IMR-90 (cell line): ENCODE measurements at regions not wholly inside any gene's neighbourhood (a gene's known extent, or its start where the extent isn't known, plus 50 kb on each side); places are given as distances from the start of the nearest gene placed in this dataset.

ENCODE experiments used
- ATAC-seq: fragments of 200-7000 bp; cut with Tn5 transposase; 2 replicates; pipeline ENCODE4 v1.9.1; 2020; ENCODE audit warnings: low read depth, mild to moderate bottlenecking, moderate library complexity
- BruUV-seq: library from RNA; stranded (reverse); fragments of 400-500 nt; replicated peaks from 2 replicates; lab custom pipeline; 2021; lab: Mats Ljungman, UMichigan
- CTCF ChIA-PET: fragments of 300-600 bp; formaldehyde crosslinking; extraction: SDS; loops from one replicate; lab custom pipeline; 2021; ENCODE audit warnings: antibody characterized with exemption; lab: Yijun Ruan, JAX
- POLR2A ChIA-PET: fragments of 300-600 bp; sonication (Branson Sonifier 250); formaldehyde crosslinking; loops from one replicate; lab custom pipeline; 2022; ENCODE audit warnings: antibody characterized with exemption; ENCODE audit not compliant: unreplicated experiment; lab: Charles Lee
- DNase-seq: peaks from one replicate; pipeline ENCODE4 v3.0.0; 2013
- H2AFZ ChIP-seq: replicated peaks from 2 replicates; pipeline ENCODE3; 2013; ENCODE audit warnings: low read length, mild to moderate bottlenecking; ENCODE audit not compliant: poor library complexity
- H2AK5ac ChIP-seq: 2 replicates; pipeline ENCODE4 v1.6.1; 2013; ENCODE audit warnings: low read depth, low read length, inconsistent platforms
- H2AK9ac ChIP-seq: replicated peaks from 2 replicates; pipeline ENCODE3; 2013; ENCODE audit warnings: mild to moderate bottlenecking, low read depth, low read length, moderate library complexity; ENCODE audit not compliant: poor library complexity
- H2BK120ac ChIP-seq: 2 replicates; pipeline ENCODE4 v1.6.1; 2013; ENCODE audit warnings: low read depth, low read length, inconsistent platforms
- H2BK15ac ChIP-seq: 3 replicates; pipeline ENCODE4 v1.6.1; 2013; ENCODE audit warnings: low read depth, low read length, inconsistent platforms
- H2BK20ac ChIP-seq: 2 replicates; pipeline ENCODE4 v1.6.1; 2013; ENCODE audit warnings: low read depth, mild to moderate bottlenecking, inconsistent platforms, low read length, moderate library complexity
- H2BK5ac ChIP-seq: 2 replicates; pipeline ENCODE4 v1.6.1; 2013; ENCODE audit warnings: mild to moderate bottlenecking, low read depth, low read length, inconsistent platforms; ENCODE audit not compliant: poor library complexity, severe bottlenecking
- H3K14ac ChIP-seq: replicated peaks from 2 replicates; pipeline ENCODE4 v1.6.1; 2013; ENCODE audit warnings: low read depth, low read length, inconsistent platforms
- H3K18ac ChIP-seq: 2 replicates; pipeline ENCODE4 v1.6.1; 2013; ENCODE audit warnings: low read depth, low read length, control low read depth
- H3K23ac ChIP-seq: 2 replicates; pipeline ENCODE4 v1.6.1; 2013; ENCODE audit warnings: low read depth, low read length, inconsistent platforms
- H3K27ac ChIP-seq: 2 replicates; pipeline ENCODE4 v1.5.1; 2013; ENCODE audit warnings: mild to moderate bottlenecking, control low read depth, low read length; ENCODE audit not compliant: insufficient read depth
- H3K27me3 ChIP-seq: 2 replicates; pipeline ENCODE4 v1.6.1; 2013; ENCODE audit warnings: low read length; ENCODE audit not compliant: control insufficient read depth, insufficient read depth
- H3K36me3 ChIP-seq: 2 replicates; pipeline ENCODE4 v1.6.1; 2013; ENCODE audit warnings: low read length, mixed read lengths; ENCODE audit not compliant: control insufficient read depth, insufficient read depth
- H3K4ac ChIP-seq: 2 replicates; pipeline ENCODE4 v1.6.1; 2013; ENCODE audit warnings: low read depth, low read length, inconsistent platforms
- H3K4me1 ChIP-seq: 2 replicates; pipeline ENCODE4 v1.6.1; 2013; ENCODE audit warnings: low read length, mixed read lengths; ENCODE audit not compliant: control insufficient read depth, insufficient read depth
- H3K4me2 ChIP-seq: 2 replicates; pipeline ENCODE4 v1.6.1; 2013; ENCODE audit warnings: low read depth, mild to moderate bottlenecking, control low read depth, low read length, moderate library complexity
- H3K4me3 ChIP-seq: 2 replicates; pipeline ENCODE4 v1.5.1; 2013; ENCODE audit warnings: low read depth, mild to moderate bottlenecking, control low read depth, low read length, moderate library complexity; ENCODE audit not compliant: insufficient read depth
- H3K56ac ChIP-seq: 2 replicates; pipeline ENCODE4 v1.6.1; 2013; ENCODE audit warnings: low read length, inconsistent platforms; ENCODE audit not compliant: insufficient read depth; ENCODE audit errors: extremely low read depth
- H3K79me1 ChIP-seq, 2 experiments: 2 replicates each; pipeline ENCODE4 v1.6.1; 2013; ENCODE audit warnings: low read length in 2 of 2, inconsistent platforms in 1 of 2, low read depth in 1 of 2
- H3K9ac ChIP-seq: 2 replicates; pipeline ENCODE4 v1.6.1; 2013; ENCODE audit warnings: low read depth, low read length, control low read depth
- H3K9me1 ChIP-seq: 2 replicates; pipeline ENCODE4 v1.6.1; 2013; ENCODE audit warnings: low read length, inconsistent platforms; ENCODE audit not compliant: insufficient read depth
- H3K9me3 ChIP-seq: 2 replicates; pipeline ENCODE4 v1.6.1; 2013; ENCODE audit warnings: low read length; ENCODE audit not compliant: control insufficient read depth, insufficient read depth
- H4K20me1 ChIP-seq: 2 replicates; pipeline ENCODE4 v1.6.1; 2013; ENCODE audit warnings: low read length, inconsistent platforms; ENCODE audit not compliant: insufficient read depth
- H4K5ac ChIP-seq: 2 replicates; pipeline ENCODE4 v1.6.1; 2013; ENCODE audit warnings: mild to moderate bottlenecking, low read depth, low read length, control low read depth
- H4K8ac ChIP-seq, 2 experiments: 2 replicates each; pipeline ENCODE4 v1.6.1; 2013; ENCODE audit warnings: low read depth in 2 of 2, low read length in 2 of 2, control low read depth in 1 of 2, inconsistent platforms in 1 of 2
- H4K91ac ChIP-seq: 2 replicates; pipeline ENCODE4 v1.6.1; 2013; ENCODE audit warnings: low read depth, low read length, inconsistent platforms; ENCODE audit not compliant: insufficient read depth
- BHLHE40 ChIP-seq: fragments of 150-350 bp; IDR thresholded peaks from 2 replicates; pipeline ENCODE4 v1.6.1; 2016; ENCODE audit warnings: mild to moderate bottlenecking, low read depth, low read length
- WGBS, 2 experiments: methylation state at CpG; one replicate each; pipeline versions ENCODE4 v1.1.5 to v1.1.7; 2013; ENCODE audit warnings: missing lambda C conversion rate in 2 of 2; ENCODE audit not compliant: insufficient read length in 1 of 2; ENCODE audit errors: extremely low coverage in 2 of 2; 5-methylcytosine and 5-hydroxymethylcytosine counted together
- dilution Hi-C: fragments of 300-500 bp; cut with HindIII; formaldehyde crosslinking; loops from one replicate; pipeline ENCODE4 v1.14.3; 2018; ENCODE audit warnings: low sequenced_read_pairs; ENCODE audit not compliant: unreplicated experiment
- in situ Hi-C: fragments of 300-500 bp; cut with MboI; formaldehyde crosslinking; loops from 3 replicates; pipeline ENCODE4 v1.14.3; 2019; ENCODE audit warnings: low sequenced_read_pairs, inconsistent platforms, mixed read lengths
- intact Hi-C: fragments of 100-400 bp; cut with micrococcal nuclease; formaldehyde crosslinking; loops from 2 replicates; pipeline ENCODE4 v1.10.0; 2022

DNA sequence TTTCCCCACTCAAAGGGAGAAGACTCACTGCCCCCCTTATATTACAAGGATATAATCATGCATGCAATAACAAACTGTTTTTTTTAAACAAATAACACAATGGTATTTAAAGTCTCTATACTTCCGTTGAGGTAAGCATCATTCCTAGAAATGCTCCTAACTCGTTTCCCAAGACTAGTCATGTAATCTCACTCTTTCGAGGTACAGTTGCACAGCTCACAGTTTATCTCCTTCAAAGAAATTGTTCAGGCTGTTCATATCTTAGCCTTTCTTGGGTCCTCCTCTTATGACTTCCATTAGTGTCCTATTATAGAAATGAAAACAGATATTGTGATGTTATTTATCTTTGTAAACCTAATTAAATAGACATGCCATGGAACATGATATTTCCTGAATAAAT is 705.0 kb downstream of the KCNT2 start:
- ChIA-PET POLR2A (no interaction called here), CTCF (interaction anchor here (0.5 kb wide), 2 partner anchors 52 to 187 kb away, joined by 3 read pairs; no protein-coding TSS in a partner anchor)
- Histone ChIP-seq H3K9me1 (no peaks in the 10 kb centered on the region), H2BK15ac (no peak overlapping the region), H3K4ac (no peak overlapping the region), H3K9ac (no peak overlapping the region), H3K79me1 (no peaks in the 10 kb centered on the region), H4K20me1 (no peaks in the 10 kb centered on the region), H3K23ac (no peak overlapping the region), H3K4me2 (no peak overlapping the region), H3K27me3 (no peaks in the 10 kb centered on the region), H3K36me3 (no peaks in the 10 kb centered on the region), H3K4me3 (no peak overlapping the region), H3K9me3 (no peaks in the 10 kb centered on the region), H4K91ac (no peak overlapping the region), H4K8ac (no peak overlapping the region), H3K18ac (no peak overlapping the region), H2BK5ac (no peak overlapping the region), H3K14ac (no peak overlapping the region), H4K5ac (no peak overlapping the region), H2AK5ac (no peak overlapping the region), H3K56ac (no peak overlapping the region), H3K4me1 (no peaks in the 10 kb centered on the region), H2AK9ac (no peak overlapping the region), H2AFZ (no peak overlapping the region), H2BK20ac (no peak overlapping the region), H3K27ac (no peak overlapping the region), H2BK120ac (no peak overlapping the region)
- ATAC-seq (no peak), DNase-seq (no peak)
- dilution Hi-C loops = no loop called here
- in situ Hi-C loops = no loop called here
- no CpG with 5 or more reads among the region's 3 CpGs for WGBS, 2 experiments
- intact Hi-C loops = no loop called here
- TF ChIP-seq BHLHE40 = no peak
- BruUV-seq = no TSS peak
